ENCODE measurements at regions not wholly inside any gene's neighbourhood (a gene's known extent, or its start where the extent isn't known, plus 50 kb on each side); places are given as distances from the start of the nearest gene placed in this dataset.

GRCh38 chr14:27916326-27916725, 850.3 kb upstream of the FOXG1 start:
- no peak overlapping the region for H3K4me3 Mint-ChIP-seq (ENCODE audit: low read depth)

DNA sequence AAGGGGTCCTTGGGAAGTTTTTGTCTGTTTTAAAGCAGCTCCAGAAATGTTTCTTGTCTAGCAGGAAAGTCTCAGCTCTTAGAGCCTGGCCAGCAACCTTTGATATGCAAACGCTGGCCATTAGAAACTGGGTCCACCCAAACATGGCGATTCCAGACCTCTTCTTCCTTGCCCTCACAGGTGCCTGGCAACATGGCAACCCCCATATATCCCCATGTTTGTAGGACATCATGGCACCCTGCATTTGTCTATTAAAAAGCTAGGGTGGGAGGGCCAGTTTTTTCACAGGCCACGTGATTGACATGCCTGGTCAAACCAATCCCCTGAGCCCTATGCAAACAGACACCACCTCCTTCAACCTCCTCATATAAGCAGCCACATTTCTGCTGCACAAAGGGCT, 848.7 kb upstream of the FOXG1 start:
- H3K36me3 Mint-ChIP-seq (ENCODE audit: insufficient read depth): no peaks in the 10 kb centered on the region
- TF ChIP-seq, protein P1, sequence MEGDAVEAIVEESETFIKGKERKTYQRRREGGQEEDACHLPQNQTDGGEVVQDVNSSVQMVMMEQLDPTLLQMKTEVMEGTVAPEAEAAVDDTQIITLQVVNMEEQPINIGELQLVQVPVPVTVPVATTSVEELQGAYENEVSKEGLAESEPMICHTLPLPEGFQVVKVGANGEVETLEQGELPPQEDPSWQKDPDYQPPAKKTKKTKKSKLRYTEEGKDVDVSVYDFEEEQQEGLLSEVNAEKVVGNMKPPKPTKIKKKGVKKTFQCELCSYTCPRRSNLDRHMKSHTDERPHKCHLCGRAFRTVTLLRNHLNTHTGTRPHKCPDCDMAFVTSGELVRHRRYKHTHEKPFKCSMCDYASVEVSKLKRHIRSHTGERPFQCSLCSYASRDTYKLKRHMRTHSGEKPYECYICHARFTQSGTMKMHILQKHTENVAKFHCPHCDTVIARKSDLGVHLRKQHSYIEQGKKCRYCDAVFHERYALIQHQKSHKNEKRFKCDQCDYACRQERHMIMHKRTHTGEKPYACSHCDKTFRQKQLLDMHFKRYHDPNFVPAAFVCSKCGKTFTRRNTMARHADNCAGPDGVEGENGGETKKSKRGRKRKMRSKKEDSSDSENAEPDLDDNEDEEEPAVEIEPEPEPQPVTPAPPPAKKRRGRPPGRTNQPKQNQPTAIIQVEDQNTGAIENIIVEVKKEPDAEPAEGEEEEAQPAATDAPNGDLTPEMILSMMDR (IDR thresholded peaks at IDR 0.05; ENCODE audit: unreplicated experiment): no peak

More at GRCh38 chr14:27916326-27916725, 850.3 kb upstream of the FOXG1 start:
- no peak for DNase-seq (ENCODE audit: low spot score, unreplicated experiment)
- Mint-ChIP-seq H3K27me3 (no peaks in the 10 kb centered on the region), H3K4me1 (ENCODE audit: low read depth) (no peaks in the 10 kb centered on the region), H3K36me3 (ENCODE audit: insufficient read depth) (no peaks in the 10 kb centered on the region), H3K27ac (no peak overlapping the region), H3K9me3 (ENCODE audit: low read depth) (peaks cover 3% of the 10 kb centered on the region)
- TF ChIP-seq, protein P1 (IDR thresholded peaks at IDR 0.05; ENCODE audit: unreplicated experiment): no peak

GRCh38 chr14:27927519-27927918, 839.1 kb upstream of the FOXG1 start:
- Mint-ChIP-seq H3K27ac (no peak overlapping the region), H3K36me3 (ENCODE audit: insufficient read depth) (no peaks in the 10 kb centered on the region), H3K9me3 (ENCODE audit: low read depth) (no peaks in the 10 kb centered on the region), H3K27me3 (no peaks in the 10 kb centered on the region), H3K4me1 (ENCODE audit: low read depth) (no peaks in the 10 kb centered on the region), H3K4me3 (ENCODE audit: low read depth) (no peak overlapping the region)
- TF ChIP-seq, protein P1 (IDR thresholded peaks at IDR 0.05; ENCODE audit: unreplicated experiment): no peak
- DNase-seq (ENCODE audit: low spot score, unreplicated experiment): no peak

More for the DNA sequence above, 848.7 kb upstream of the FOXG1 start:
- Mint-ChIP-seq H3K27ac (no peak overlapping the region), H3K4me1 (ENCODE audit: low read depth) (no peaks in the 10 kb centered on the region), H3K4me3 (ENCODE audit: low read depth) (no peak overlapping the region), H3K27me3 (no peaks in the 10 kb centered on the region), H3K9me3 (ENCODE audit: low read depth) (peaks cover 3% of the 10 kb centered on the region)
- DNase-seq (ENCODE audit: low spot score, unreplicated experiment): no peak

- no peak for DNase-seq (ENCODE audit: low spot score, unreplicated experiment)
- TF ChIP-seq, protein P1 (IDR thresholded peaks at IDR 0.05; ENCODE audit: unreplicated experiment): no peak
- H3K36me3 Mint-ChIP-seq (ENCODE audit: insufficient read depth): no peaks in the 10 kb centered on the region
- H3K4me3 Mint-ChIP-seq (ENCODE audit: low read depth): no peak overlapping the region
- no peaks in the 10 kb centered on the region for H3K9me3 Mint-ChIP-seq (ENCODE audit: low read depth)
- H3K4me1 Mint-ChIP-seq (ENCODE audit: low read depth): no peaks in the 10 kb centered on the region
- H3K27me3 Mint-ChIP-seq: no peaks in the 10 kb centered on the region
- H3K27ac Mint-ChIP-seq: no peak overlapping the region
Observed at GRCh38 chr14:27929797-27930347, 836.7 kb upstream of the FOXG1 start.

GRCh38 chr14:27938392-27938791, 828.2 kb upstream of the FOXG1 start:
- peaks cover 1% of the 10 kb centered on the region for H3K36me3 Mint-ChIP-seq (ENCODE audit: insufficient read depth)
- H3K27me3 Mint-ChIP-seq: no peaks in the 10 kb centered on the region
- no peak overlapping the region for H3K27ac Mint-ChIP-seq
- peaks cover 17% of the 10 kb centered on the region for H3K9me3 Mint-ChIP-seq (ENCODE audit: low read depth)
- TF ChIP-seq, protein P1 (IDR thresholded peaks at IDR 0.05; ENCODE audit: unreplicated experiment): no peak
- no peaks in the 10 kb centered on the region for H3K4me1 Mint-ChIP-seq (ENCODE audit: low read depth)
- H3K4me3 Mint-ChIP-seq (ENCODE audit: low read depth): no peak overlapping the region
- no peak for DNase-seq (ENCODE audit: low spot score, unreplicated experiment)

All from progenitor cell of endocrine pancreas (in vitro differentiated cells).